Endothelial cell of umbilical vein (primary cell): ENCODE measurements at regions not wholly inside any gene's neighbourhood (a gene's known extent, or its start where the extent isn't known, plus 50 kb on each side); places are given as distances from the start of the nearest gene placed in this dataset.
A peak's percentile ranks its signal among the peaks of the same experiment; 100 is the strongest.
"Not testable (repeated sequence)": the region's sequence is repeated elsewhere in the genome, so short reads cannot be mapped to it uniquely, and the experiment has no call there.

Experiments
- BruUV-seq: library from RNA; stranded (reverse); fragments of 400-500 nt; replicated peaks from 2 replicates; lab custom pipeline; 2021; lab: Mats Ljungman, UMichigan
- CTCF ChIA-PET: fragments of 300-600, 350-600 bp; sonication (Branson Sonifier 250); formaldehyde crosslinking; loops from one replicate; lab custom pipeline; 2021; ENCODE audit warnings: antibody characterized with exemption, inconsistent platforms; lab: Charles Lee
- POLR2A ChIA-PET: fragments of 300-600, 350-600 bp; sonication (Branson Sonifier 250); formaldehyde crosslinking; loops from one replicate; lab custom pipeline; 2021; ENCODE audit warnings: antibody characterized with exemption, inconsistent platforms; lab: Charles Lee
- DNase-seq: peaks from one replicate; pipeline ENCODE4 v3.0.0-alpha.2; 2011; ENCODE audit warnings: low read depth, low spot score
- FAIRE-seq: peaks from 2 replicates; lab custom pipeline; 2011; peaks lifted over from hg19 to GRCh38; lab: Jason Lieb, UNC
- H2AFZ ChIP-seq: 2 replicates; pipeline ENCODE4 v1.6.0; 2012; ENCODE audit warnings: low read depth, low read length, control low read depth, inconsistent platforms
- H3K27ac ChIP-seq: 2 replicates; pipeline ENCODE4 v1.5.1; 2011; ENCODE audit warnings: low read depth, mild to moderate bottlenecking, control low read depth, low read length, moderate library complexity; ENCODE audit not compliant: insufficient read depth
- H3K27me3 ChIP-seq, 2 experiments: 2 replicates each; pipeline versions ENCODE4 v1.6.0 to v1.6.1; 2011; ENCODE audit warnings: low read length in 2 of 2, mixed read lengths in 1 of 2; ENCODE audit not compliant: control insufficient read depth in 2 of 2, insufficient read depth in 2 of 2
- H3K36me3 ChIP-seq, 2 experiments: 2 replicates in 1 of 2; 3 replicates in 1 of 2; pipeline ENCODE4 v1.5.1; 2011; ENCODE audit warnings: low read length in 2 of 2, mild to moderate bottlenecking in 1 of 2, moderate library complexity in 1 of 2; ENCODE audit not compliant: control insufficient read depth in 2 of 2, insufficient read depth in 2 of 2; ENCODE audit errors: extremely low read depth in 1 of 2
- H3K4me1 ChIP-seq: 3 replicates; pipeline ENCODE4 v1.5.1; 2011; ENCODE audit warnings: mild to moderate bottlenecking, low read length; ENCODE audit not compliant: control insufficient read depth, insufficient read depth; ENCODE audit errors: extremely low read depth
- H3K4me2 ChIP-seq: 2 replicates; pipeline ENCODE4 v1.6.1; 2011; ENCODE audit warnings: low read length, control low read depth, mixed read lengths; ENCODE audit not compliant: insufficient read depth
- H3K4me3 ChIP-seq, 3 experiments: fragments of 200-600 bp in 1 of 3; sonication (generic), shearing (Covaris generic) in 1 of 3; replicated peaks in 1 of 3; 2 replicates each; pipeline ENCODE4 v1.5.1; 2011 to 2016; ENCODE audit warnings: control low read depth in 3 of 3, low read length in 3 of 3, mild to moderate bottlenecking in 2 of 3, inconsistent platforms in 1 of 3, low read depth in 1 of 3, moderate library complexity in 1 of 3; ENCODE audit not compliant: insufficient read depth in 1 of 3
- H3K79me2 ChIP-seq: 2 replicates; pipeline ENCODE4 v1.6.0; 2012; ENCODE audit warnings: low read length, inconsistent platforms; ENCODE audit not compliant: control insufficient read depth, insufficient read depth
- H3K9ac ChIP-seq: replicated peaks from 2 replicates; pipeline ENCODE3; 2011; ENCODE audit warnings: low read length, control low read depth; ENCODE audit not compliant: insufficient read depth; ENCODE audit errors: extremely low read depth
- H3K9me1 ChIP-seq: replicated peaks from 3 replicates; pipeline ENCODE4 v1.6.0; 2011; ENCODE audit warnings: mild to moderate bottlenecking, low read length; ENCODE audit not compliant: control insufficient read depth, insufficient read depth; ENCODE audit errors: extremely low read depth
- H3K9me3 ChIP-seq: replicated peaks from 2 replicates; pipeline ENCODE4 v1.5.1; 2012; ENCODE audit warnings: low read length, inconsistent platforms; ENCODE audit not compliant: control insufficient read depth, insufficient read depth
- H4K20me1 ChIP-seq: replicated peaks from 2 replicates; pipeline ENCODE3; 2011; ENCODE audit warnings: mild to moderate bottlenecking, low read length; ENCODE audit not compliant: control insufficient read depth, insufficient read depth; ENCODE audit errors: extremely low read depth
- dilution Hi-C: fragments of 300-500 bp; cut with MboI; formaldehyde crosslinking; loops from one replicate; pipeline ENCODE4 v1.15.0; 2019; ENCODE audit warnings: low sequenced_read_pairs; ENCODE audit not compliant: extremely low pct_ligation_motif_present
- intact Hi-C: fragments of 100-400 bp; cut with micrococcal nuclease; formaldehyde crosslinking; loops from one replicate; pipeline ENCODE4 v1.10.0; 2022

- CTCF ChIA-PET, H3K9me3 ChIP-seq, FAIRE-seq, H2AFZ ChIP-seq, H3K4me1 ChIP-seq, BruUV-seq, H3K36me3 ChIP-seq, DNase-seq, intact Hi-C loops, H3K9ac ChIP-seq, H4K20me1 ChIP-seq, H3K79me2 ChIP-seq, POLR2A ChIA-PET, H3K4me3 ChIP-seq, H3K27me3 ChIP-seq, H3K27ac ChIP-seq, H3K9me1 ChIP-seq, H3K4me2 ChIP-seq, dilution Hi-C loops: not testable (repeated sequence)
These were observed 110.3 kb upstream of the TGIF2LX start for GRCh38 chrX:89811440-89811839.

- BruUV-seq, H3K27me3 ChIP-seq, H3K4me2 ChIP-seq, POLR2A ChIA-PET, H3K9me3 ChIP-seq, H3K9me1 ChIP-seq, H3K79me2 ChIP-seq, H2AFZ ChIP-seq, H3K4me1 ChIP-seq, FAIRE-seq, H3K9ac ChIP-seq, H4K20me1 ChIP-seq, H3K36me3 ChIP-seq, H3K27ac ChIP-seq, intact Hi-C loops, DNase-seq, H3K4me3 ChIP-seq, dilution Hi-C loops, CTCF ChIA-PET: not testable (repeated sequence)
These were observed 82.0 kb upstream of the TGIF2LX start for GRCh38 chrX:89839723-89840122.

GRCh38 chrX:89871662-89872061, 50.0 kb upstream of the TGIF2LX start:
- BruUV-seq, H3K27ac ChIP-seq, CTCF ChIA-PET, H3K36me3 ChIP-seq, intact Hi-C loops, H2AFZ ChIP-seq, H3K27me3 ChIP-seq, H3K9ac ChIP-seq, POLR2A ChIA-PET, H3K4me1 ChIP-seq, H3K9me1 ChIP-seq, H3K9me3 ChIP-seq, H3K79me2 ChIP-seq, H3K4me2 ChIP-seq, H4K20me1 ChIP-seq, DNase-seq, dilution Hi-C loops, H3K4me3 ChIP-seq: not testable (repeated sequence)
- peak; percentile 72 for FAIRE-seq
